ENCODE measurements at regions not wholly inside any gene's neighbourhood (a gene's known extent, or its start where the extent isn't known, plus 50 kb on each side); places are given as distances from the start of the nearest gene placed in this dataset.

- no peak for TF ChIP-seq CTCF (IDR thresholded peaks at IDR 0.05)
- no peak for TF ChIP-seq ZBTB33 (IDR thresholded peaks at IDR 0.05; ENCODE audit: borderline replicate concordance, low read depth)
- TF ChIP-seq SIN3A (IDR thresholded peaks at IDR 0.05; ENCODE audit: borderline replicate concordance, low read depth, low read length) = no peak
- TF ChIP-seq MAX (IDR thresholded peaks at IDR 0.05; ENCODE audit: low read depth) = no peak
- no peak for TF ChIP-seq POLR2AphosphoS5 (IDR thresholded peaks at IDR 0.05; ENCODE audit: low read depth, low read length)
- no peak for TF ChIP-seq EP300 (IDR thresholded peaks at IDR 0.05; ENCODE audit: borderline replicate concordance in 1 of 2, low read depth in 1 of 2, low read length in 1 of 2)
- no peak for TF ChIP-seq YY1 (IDR thresholded peaks at IDR 0.05; ENCODE audit: low read depth)
- TF ChIP-seq EZH2phosphoT487 (IDR thresholded peaks at IDR 0.05; ENCODE audit: borderline replicate concordance, low read depth) = no peak
- no peak for TF ChIP-seq USF2 (IDR thresholded peaks at IDR 0.05; ENCODE audit: borderline replicate concordance, low read depth, low read length)
- no peak for TF ChIP-seq IRF3 (IDR thresholded peaks at IDR 0.05; ENCODE audit: low read depth, low read length)
- TF ChIP-seq JUND (IDR thresholded peaks at IDR 0.05) = no peak
- no peak for TF ChIP-seq RAD21 (IDR thresholded peaks at IDR 0.05; ENCODE audit: low read length)
These were observed 80.1 kb downstream of the CLDN1 start for GRCh38 chr3:190242147-190242546.

Data from SK-N-SH (cell line).